HEK293 (cell line): ENCODE measurements at regions not wholly inside any gene's neighbourhood (a gene's known extent, or its start where the extent isn't known, plus 50 kb on each side); places are given as distances from the start of the nearest gene placed in this dataset.

ENCODE experiments used
- CTCF ChIA-PET: fragments of 350-600 bp; formaldehyde crosslinking; extraction: SDS; loops from one replicate; lab custom pipeline; 2021; ENCODE audit warnings: antibody characterized with exemption; lab: Yijun Ruan, JAX
- POLR2A ChIA-PET: fragments of 300-600 bp; formaldehyde crosslinking; extraction: SDS; loops from one replicate; lab custom pipeline; 2020; ENCODE audit warnings: antibody characterized with exemption, inconsistent platforms; lab: Yijun Ruan, JAX
- H3K27ac ChIP-seq: fragments of 200-500 bp; sonication (Bioruptor generic); 2 replicates; pipeline ENCODE4 v1.5.1; 2014; ENCODE audit warnings: low read depth, low read length, control low read depth, inconsistent platforms; ENCODE audit errors: extremely low read depth
- H3K36me3 ChIP-seq, 2 experiments: fragments of 200-500 bp in 1 of 2; sonication (Bioruptor generic) in 1 of 2; 1 replicate in 1 of 2; 2 replicates in 1 of 2; pipeline ENCODE4 v1.5.1; 2014 to 2017; ENCODE audit warnings: inconsistent platforms in 2 of 2, low read length in 2 of 2; ENCODE audit not compliant: control insufficient read depth in 2 of 2, insufficient read depth in 1 of 2
- H3K4me1 ChIP-seq: fragments of 200-500 bp; sonication (Bioruptor generic); 2 replicates; pipeline ENCODE4 v1.5.1; 2014; ENCODE audit warnings: mild to moderate bottlenecking, low read length, inconsistent platforms; ENCODE audit not compliant: control insufficient read depth, insufficient read depth
- H3K4me3 ChIP-seq: 2 replicates; pipeline ENCODE4 v1.5.1; 2011; ENCODE audit warnings: low read depth, mild to moderate bottlenecking, control low read depth, low read length, moderate library complexity
- H3K9me3 ChIP-seq: fragments of 200-500 bp; sonication (Bioruptor generic); 2 replicates; pipeline ENCODE4 v1.5.1; 2014; ENCODE audit warnings: low read depth, low read length, inconsistent platforms; ENCODE audit not compliant: control insufficient read depth, insufficient read depth
- ATF2 ChIP-seq: fragments of 450-650 bp; formaldehyde crosslinking; IDR thresholded peaks from 2 replicates; pipeline ENCODE4 v1.5.1; 2016; ENCODE audit warnings: missing biosample characterization, missing genetic modification characterization, low read depth
- HOXA7 ChIP-seq: sonication (generic); formaldehyde crosslinking; IDR thresholded peaks from 2 replicates; pipeline ENCODE4 v1.8.1; 2022; ENCODE audit warnings: missing genetic modification reagents, borderline replicate concordance
- HOXD13 ChIP-seq: sonication (generic); formaldehyde crosslinking; IDR thresholded peaks from 2 replicates; pipeline ENCODE4 v1.8.0; 2022; ENCODE audit warnings: missing genetic modification reagents, borderline replicate concordance
- MEIS1 ChIP-seq: sonication (generic); formaldehyde crosslinking; IDR thresholded peaks from 2 replicates; pipeline ENCODE4 v1.8.1; 2022; ENCODE audit warnings: missing genetic modification reagents, mild to moderate bottlenecking, borderline replicate concordance
- OSR2 ChIP-seq: fragments of 450-650 bp; formaldehyde crosslinking; IDR thresholded peaks from 2 replicates; pipeline ENCODE4 v1.5.1; 2016; ENCODE audit warnings: missing biosample characterization, missing genetic modification characterization
- PATZ1 ChIP-seq: fragments of 450-650 bp; formaldehyde crosslinking; IDR thresholded peaks from 2 replicates; pipeline ENCODE4 v1.5.1; 2016; ENCODE audit warnings: missing biosample characterization, missing genetic modification characterization
- PRDM1 ChIP-seq: fragments of 450-650 bp; formaldehyde crosslinking; IDR thresholded peaks from 2 replicates; pipeline ENCODE4; 2016; ENCODE audit warnings: missing biosample characterization, missing genetic modification characterization
- ZBTB11 ChIP-seq: fragments of 450-650 bp; formaldehyde crosslinking; conservative IDR thresholded peaks from 2 replicates; pipeline ENCODE4 v1.5.1; 2016; ENCODE audit warnings: low read depth, missing biosample characterization, missing genetic modification characterization
- ZBTB44 ChIP-seq: fragments of 450-650 bp; IDR thresholded peaks from 2 replicates; pipeline ENCODE4 v1.5.1; 2018; ENCODE audit warnings: missing biosample characterization, mild to moderate bottlenecking, missing genetic modification characterization
- ZNF114 ChIP-seq: fragments of 450-650 bp; formaldehyde crosslinking; IDR thresholded peaks from 2 replicates; pipeline ENCODE4 v1.5.0; 2017; ENCODE audit warnings: missing biosample characterization, missing genetic modification characterization
- ZNF16 ChIP-seq: fragments of 450-650 bp; formaldehyde crosslinking; IDR thresholded peaks from 2 replicates; pipeline ENCODE4 v1.5.1; 2016; ENCODE audit warnings: low read depth, missing biosample characterization, missing genetic modification characterization
- ZNF169 ChIP-seq: fragments of 450-650 bp; formaldehyde crosslinking; IDR thresholded peaks from 2 replicates; pipeline ENCODE4 v1.5.1; 2016; ENCODE audit warnings: missing biosample characterization, missing genetic modification characterization
- ZNF175 ChIP-seq: fragments of 450-650 bp; formaldehyde crosslinking; IDR thresholded peaks from 2 replicates; pipeline ENCODE4 v1.5.1; 2016; ENCODE audit warnings: missing biosample characterization, missing genetic modification characterization
- ZNF19 ChIP-seq: fragments of 450-650 bp; formaldehyde crosslinking; IDR thresholded peaks from 2 replicates; pipeline ENCODE4; 2016; ENCODE audit warnings: missing biosample characterization, missing genetic modification characterization, low read depth
- ZNF223 ChIP-seq: fragments of 450-650 bp; formaldehyde crosslinking; IDR thresholded peaks from 2 replicates; pipeline ENCODE4 v1.5.1; 2016; ENCODE audit warnings: missing biosample characterization, missing genetic modification characterization
- ZNF280C ChIP-seq: fragments of 450-650 bp; formaldehyde crosslinking; IDR thresholded peaks from 2 replicates; pipeline ENCODE4 v1.5.1; 2016; ENCODE audit warnings: missing biosample characterization, missing genetic modification characterization
- ZNF354C ChIP-seq: fragments of 450-650 bp; formaldehyde crosslinking; IDR thresholded peaks from 2 replicates; pipeline ENCODE4 v1.5.1; 2016; ENCODE audit warnings: missing biosample characterization, missing genetic modification characterization, low read depth, borderline replicate concordance
- ZNF416 ChIP-seq: fragments of 450-650 bp; formaldehyde crosslinking; IDR thresholded peaks from 2 replicates; pipeline ENCODE4 v1.5.1; 2016; ENCODE audit warnings: missing biosample characterization, missing genetic modification characterization
- ZNF449 ChIP-seq: fragments of 450-650 bp; formaldehyde crosslinking; IDR thresholded peaks from 2 replicates; pipeline ENCODE4 v1.5.1; 2017; ENCODE audit warnings: missing biosample characterization, mild to moderate bottlenecking, missing genetic modification characterization, moderate library complexity
- ZNF571 ChIP-seq: fragments of 450-650 bp; formaldehyde crosslinking; IDR thresholded peaks from 2 replicates; pipeline ENCODE4 v1.5.0; 2017; ENCODE audit warnings: missing biosample characterization, missing genetic modification characterization
- ZNF768 ChIP-seq: fragments of 450-650 bp; formaldehyde crosslinking; IDR thresholded peaks from 2 replicates; pipeline ENCODE4 v1.5.1; 2018; ENCODE audit warnings: missing biosample characterization, mild to moderate bottlenecking, missing genetic modification characterization
- ZNF792 ChIP-seq: fragments of 450-650 bp; formaldehyde crosslinking; IDR thresholded peaks from 2 replicates; pipeline ENCODE4 v1.5.1; 2016; ENCODE audit warnings: missing biosample characterization, missing genetic modification characterization
- ZSCAN16 ChIP-seq: fragments of 450-650 bp; formaldehyde crosslinking; IDR thresholded peaks from 2 replicates; pipeline ENCODE4 v1.5.1; 2016; ENCODE audit warnings: missing biosample characterization, missing genetic modification characterization

GRCh38 chr4:111136967-111137366, 514.1 kb upstream of the PITX2 start (continued):
- TF ChIP-seq ZNF354C (tag by site-specific recombination), result no peak
- TF ChIP-seq, all 188 proteins: peak for 0

GRCh38 chr4:111143510-111143909, 520.6 kb upstream of the PITX2 start:
- ChIA-PET CTCF (interaction anchor here (0.7 kb wide), 1 partner anchor 21 kb away, joined by 3 read pairs; no protein-coding TSS in a partner anchor), POLR2A (no interaction called here)
- no peak for TF ChIP-seq ZNF169 (tag by site-specific recombination)
- no peak for TF ChIP-seq MEIS1
- no peak for TF ChIP-seq OSR2 (tag by site-specific recombination)
- TF ChIP-seq ZNF16 (tag by site-specific recombination), result no peak
- no peak for TF ChIP-seq ZNF114 (tag by site-specific recombination)
- TF ChIP-seq ZNF416 (tag by site-specific recombination), result no peak
- TF ChIP-seq ZNF223, result no peak
- TF ChIP-seq ZNF175 (tag by site-specific recombination), result no peak
- TF ChIP-seq PRDM1, result no peak
- TF ChIP-seq ZNF768 (tag by site-specific recombination), result no peak
- TF ChIP-seq HOXA7 (CRISPR knock-in tag), result no peak
- TF ChIP-seq ZNF19 (tag by site-specific recombination), result no peak
- no peak for TF ChIP-seq ATF2
- no peak for TF ChIP-seq ZNF280C (tag by site-specific recombination)
- TF ChIP-seq ZNF449, result no peak
- no peaks in the 10 kb centered on the region for H3K9me3 ChIP-seq
- no peak overlapping the region for H3K27ac ChIP-seq
- H3K4me1 ChIP-seq, result no peaks in the 10 kb centered on the region
- no peak overlapping the region for H3K4me3 ChIP-seq
- no peaks in the 10 kb centered on the region for H3K36me3 ChIP-seq

- Histone ChIP-seq H3K4me3 (no peak overlapping the region), H3K9me3 (no peaks in the 10 kb centered on the region), H3K27ac (no peak overlapping the region), H3K36me3 (no peaks in the 10 kb centered on the region), H3K4me1 (no peaks in the 10 kb centered on the region)
- ChIA-PET POLR2A (no interaction called here), CTCF (interaction anchor here (0.6 kb wide), 3 partner anchors 82 to 1049 kb away, joined by 3 read pairs; no protein-coding TSS in a partner anchor)
- TF ChIP-seq ZBTB11 (tag by site-specific recombination) (no peak), ZSCAN16 (tag by site-specific recombination) (no peak), ZNF571 (tag by site-specific recombination) (no peak), PATZ1 (tag by site-specific recombination) (no peak), ZBTB44 (no peak), ZNF792 (tag by site-specific recombination) (no peak), HOXD13 (no peak)
Observed at GRCh38 chr4:111154934-111155333, 532.1 kb upstream of the PITX2 start.
